ENCODE measurements at regions not wholly inside any gene's neighbourhood (a gene's known extent, or its start where the extent isn't known, plus 50 kb on each side); places are given as distances from the start of the nearest gene placed in this dataset.

- no peak for DNase-seq (ENCODE audit: low read depth, low spot score)
- H3K4me3 Mint-ChIP-seq = no peak overlapping the region
- H3K27ac Mint-ChIP-seq (ENCODE audit: unreplicated experiment) = no peak overlapping the region
- no peaks in the 10 kb centered on the region for H3K36me3 Mint-ChIP-seq (ENCODE audit: low read depth)
- H3K27me3 Mint-ChIP-seq (ENCODE audit: low read depth) = no peaks in the 10 kb centered on the region
- TF ChIP-seq CTCF (conservative IDR thresholded peaks at IDR 0.05) = no peak
- H3K4me1 Mint-ChIP-seq = no peaks in the 10 kb centered on the region
- no peaks in the 10 kb centered on the region for H3K9me3 Mint-ChIP-seq
Measured at GRCh38 chr5:117020999-117021398, 446.4 kb upstream of the SEMA6A start.

- no peak for TF ChIP-seq CTCF (conservative IDR thresholded peaks at IDR 0.05)
- H3K27me3 Mint-ChIP-seq (ENCODE audit: low read depth) = no peaks in the 10 kb centered on the region
- H3K36me3 Mint-ChIP-seq (ENCODE audit: low read depth) = peaks cover 8% of the 10 kb centered on the region
- no peaks in the 10 kb centered on the region for H3K4me1 Mint-ChIP-seq
- no peak overlapping the region for H3K4me3 Mint-ChIP-seq
- H3K9me3 Mint-ChIP-seq = peaks cover 14% of the 10 kb centered on the region
- no peak overlapping the region for H3K27ac Mint-ChIP-seq (ENCODE audit: unreplicated experiment)
- no peak for DNase-seq (ENCODE audit: low read depth, low spot score)
Measured at GRCh38 chr5:117013280-117013877, 438.8 kb upstream of the SEMA6A start.

GRCh38 chr5:117010574-117010973 is 436.0 kb upstream of the SEMA6A start:
- Mint-ChIP-seq H3K9me3 (peaks cover 14% of the 10 kb centered on the region), H3K4me1 (no peaks in the 10 kb centered on the region), H3K4me3 (no peak overlapping the region), H3K27me3 (ENCODE audit: low read depth) (no peaks in the 10 kb centered on the region), H3K27ac (ENCODE audit: unreplicated experiment) (no peak overlapping the region), H3K36me3 (ENCODE audit: low read depth) (peaks cover 14% of the 10 kb centered on the region)
- no peak for DNase-seq (ENCODE audit: low read depth, low spot score)
- no peak for TF ChIP-seq CTCF (conservative IDR thresholded peaks at IDR 0.05)

- DNase-seq (ENCODE audit: low read depth, low spot score) = no peak
- Mint-ChIP-seq H3K4me3 (no peak overlapping the region), H3K9me3 (peaks cover 2% of the 10 kb centered on the region), H3K27ac (ENCODE audit: unreplicated experiment) (no peak overlapping the region), H3K27me3 (ENCODE audit: low read depth) (no peaks in the 10 kb centered on the region), H3K4me1 (no peaks in the 10 kb centered on the region), H3K36me3 (ENCODE audit: low read depth) (no peaks in the 10 kb centered on the region)
- TF ChIP-seq CTCF (conservative IDR thresholded peaks at IDR 0.05) = no peak
Measured at GRCh38 chr5:116998024-116998423, 423.4 kb upstream of the SEMA6A start.

GRCh38 chr5:116992681-116993080 is 418.1 kb upstream of the SEMA6A start:
- Mint-ChIP-seq H3K27me3 (ENCODE audit: low read depth) (no peaks in the 10 kb centered on the region), H3K9me3 (no peaks in the 10 kb centered on the region), H3K4me3 (no peak overlapping the region), H3K36me3 (ENCODE audit: low read depth) (no peaks in the 10 kb centered on the region), H3K27ac (ENCODE audit: unreplicated experiment) (no peak overlapping the region), H3K4me1 (peaks cover 23% of the 10 kb centered on the region)
- TF ChIP-seq CTCF (conservative IDR thresholded peaks at IDR 0.05) = no peak
- DNase-seq (ENCODE audit: low read depth, low spot score) = no peak

Measured in neural crest cell (in vitro differentiated cells).